Chondrocyte (in vitro differentiated cells): ENCODE measurements at regions not wholly inside any gene's neighbourhood (a gene's known extent, or its start where the extent isn't known, plus 50 kb on each side); places are given as distances from the start of the nearest gene placed in this dataset.
A peak's percentile ranks its signal among the peaks of the same experiment; 100 is the strongest.
"Not testable (repeated sequence)": the region's sequence is repeated elsewhere in the genome, so short reads cannot be mapped to it uniquely, and the experiment has no call there.

ENCODE experiments used
- DNase-seq: peaks from one replicate; pipeline ENCODE4 v3.0.0; 2021; ENCODE audit warnings: mixed read lengths, low spot score
- H3K27ac Mint-ChIP-seq: one replicate; pipeline ENCODE4 v1.8.0; 2021; ENCODE audit warnings: mild to moderate bottlenecking, moderate library complexity, mixed read lengths; ENCODE audit not compliant: unreplicated experiment
- H3K27me3 Mint-ChIP-seq: 2 replicates; pipeline ENCODE4 v1.8.0; 2021; ENCODE audit warnings: low read depth, mixed read lengths
- H3K36me3 Mint-ChIP-seq: 2 replicates; pipeline ENCODE4 v1.8.0; 2021; ENCODE audit warnings: low read depth, mixed read lengths
- H3K4me1 Mint-ChIP-seq: 2 replicates; pipeline ENCODE4 v1.8.0; 2021; ENCODE audit warnings: low read depth, mild to moderate bottlenecking, mixed read lengths
- H3K4me3 Mint-ChIP-seq: one replicate; pipeline ENCODE4 v1.8.0; 2021; ENCODE audit warnings: mild to moderate bottlenecking, moderate library complexity, mixed read lengths; ENCODE audit not compliant: unreplicated experiment
- H3K9me3 Mint-ChIP-seq: 2 replicates; pipeline ENCODE4 v1.8.0; 2021; ENCODE audit warnings: low read depth, mixed read lengths

DNA sequence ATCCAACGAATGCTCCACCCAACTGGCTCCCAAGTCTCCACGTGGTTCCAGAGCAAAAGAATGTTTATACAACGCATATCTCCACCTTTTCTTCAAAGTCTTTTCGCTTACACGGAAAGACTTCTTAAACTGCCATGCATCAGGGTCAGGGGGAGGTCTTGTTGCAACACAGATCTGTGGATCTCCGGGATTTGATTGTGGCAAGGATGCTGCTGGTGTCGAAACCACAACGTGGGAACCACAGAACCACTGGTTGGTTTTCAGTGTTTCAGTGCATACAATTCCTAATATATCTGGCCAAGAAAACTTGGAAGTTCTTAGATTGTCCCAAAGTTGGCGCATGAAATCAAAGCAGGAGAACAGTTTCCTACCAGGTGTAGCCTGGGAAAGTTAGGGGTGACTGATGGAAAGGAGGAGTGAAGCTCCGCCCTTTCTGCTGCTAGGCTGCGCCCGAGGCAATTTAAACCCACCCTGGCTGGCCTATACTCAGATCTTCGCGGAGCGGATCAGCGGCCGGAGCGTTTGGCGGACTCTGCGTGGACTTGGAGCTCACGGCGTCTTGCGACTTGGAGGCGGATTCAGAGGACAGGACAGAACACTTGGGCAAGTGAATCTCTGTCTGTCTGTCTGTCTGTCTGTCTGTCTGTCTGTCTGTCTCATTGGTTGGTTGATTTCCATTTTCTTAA lies 334.8 kb downstream of the CWH43 start:
- not testable (repeated sequence) for H3K27ac Mint-ChIP-seq, H3K27me3 Mint-ChIP-seq, H3K4me1 Mint-ChIP-seq, DNase-seq, H3K36me3 Mint-ChIP-seq, H3K4me3 Mint-ChIP-seq
- H3K9me3 Mint-ChIP-seq, result peaks cover 23% of the 10 kb centered on the region

DNA sequence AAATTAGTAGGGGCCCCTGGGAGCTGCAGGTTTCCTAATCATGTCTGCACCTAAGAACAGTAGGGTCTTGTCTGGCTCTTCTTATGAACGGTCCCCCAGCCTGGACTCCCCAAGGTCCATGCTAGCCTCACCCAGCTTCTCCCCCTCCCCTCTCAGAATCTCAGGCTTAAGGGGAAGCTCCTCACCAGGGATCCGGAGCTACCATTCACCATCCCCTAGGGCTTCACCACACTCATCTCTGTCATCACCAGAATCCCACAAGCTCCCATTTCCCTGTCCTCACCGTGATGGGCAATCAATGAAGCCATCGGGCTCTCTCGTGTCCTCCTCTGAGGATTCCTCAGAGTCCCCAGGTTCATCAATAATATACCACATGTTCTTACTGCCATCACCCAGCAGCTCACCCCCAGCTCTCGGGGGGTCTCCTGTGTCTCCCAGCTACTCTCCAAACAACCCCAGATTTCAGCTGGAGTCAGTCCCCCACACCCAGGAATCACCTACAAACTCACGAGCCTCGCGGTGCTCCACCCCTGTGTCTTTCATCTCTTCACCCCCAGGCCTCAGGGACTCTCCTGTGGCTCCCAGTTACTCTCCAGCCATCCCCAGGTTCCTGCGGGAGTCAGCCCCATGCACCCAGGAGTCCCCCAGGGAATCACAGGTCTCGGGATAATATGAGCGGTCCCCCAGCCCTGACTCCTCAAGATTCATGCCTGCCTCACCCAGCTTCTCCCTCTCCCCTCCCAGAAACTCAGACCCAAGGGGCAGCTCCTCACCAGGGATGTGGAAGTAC lies 335.6 kb downstream of the CWH43 start:
- H3K27me3 Mint-ChIP-seq, H3K4me1 Mint-ChIP-seq, H3K4me3 Mint-ChIP-seq, H3K27ac Mint-ChIP-seq, H3K36me3 Mint-ChIP-seq: not testable (repeated sequence)
- H3K9me3 Mint-ChIP-seq, result peaks cover 20% of the 10 kb centered on the region
- peak; percentile 72 for DNase-seq

DNA sequence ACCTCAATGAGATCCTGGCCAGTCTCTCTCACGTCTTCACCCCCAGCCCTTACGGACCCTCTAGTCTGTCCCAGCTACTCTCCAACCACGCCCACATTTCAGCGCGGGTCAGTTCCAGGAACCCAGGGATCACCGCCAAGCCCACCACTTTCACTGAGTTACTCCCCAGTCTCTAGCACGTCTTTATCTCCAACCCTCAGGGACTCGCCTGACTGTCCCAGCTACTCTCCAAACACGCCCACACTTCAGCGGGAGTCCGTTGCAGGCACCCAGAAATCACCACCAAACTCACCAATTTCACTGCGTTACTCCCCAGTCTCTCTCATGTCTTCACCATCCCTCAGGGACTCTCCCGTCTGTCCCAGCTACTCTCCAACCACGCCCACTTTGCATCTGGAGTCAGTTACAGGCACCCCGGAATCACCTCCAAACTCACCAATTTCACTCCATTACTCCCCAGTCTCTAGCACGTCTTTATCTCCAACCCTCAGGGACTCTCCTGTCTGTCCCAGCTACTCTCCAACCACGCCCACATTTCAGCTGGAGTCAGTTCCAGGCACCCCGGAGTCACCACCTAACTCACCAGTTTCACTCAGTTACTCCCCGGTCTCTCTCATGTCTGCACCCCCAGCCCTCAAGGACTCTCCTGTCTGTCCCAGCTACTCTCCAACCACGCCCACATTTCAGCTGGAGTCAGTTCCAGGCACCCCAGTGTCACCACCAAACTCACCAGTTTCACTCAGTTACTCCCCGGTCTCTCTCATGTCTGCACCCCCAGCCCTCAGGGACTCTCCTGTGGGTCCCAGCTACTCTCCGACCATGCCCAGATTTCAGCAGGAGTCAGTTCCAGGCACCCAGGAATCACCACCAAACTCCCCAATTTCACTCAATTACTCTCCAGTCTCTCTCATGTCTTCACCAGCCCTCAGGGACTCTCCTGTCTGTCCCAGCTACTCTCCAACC lies 336.8 kb downstream of the CWH43 start:
- not testable (repeated sequence) for H3K27ac Mint-ChIP-seq, H3K27me3 Mint-ChIP-seq, H3K36me3 Mint-ChIP-seq, H3K4me3 Mint-ChIP-seq, H3K4me1 Mint-ChIP-seq
- peaks cover 20% of the 10 kb centered on the region for H3K9me3 Mint-ChIP-seq
- peak; percentile 93 for DNase-seq

DNA sequence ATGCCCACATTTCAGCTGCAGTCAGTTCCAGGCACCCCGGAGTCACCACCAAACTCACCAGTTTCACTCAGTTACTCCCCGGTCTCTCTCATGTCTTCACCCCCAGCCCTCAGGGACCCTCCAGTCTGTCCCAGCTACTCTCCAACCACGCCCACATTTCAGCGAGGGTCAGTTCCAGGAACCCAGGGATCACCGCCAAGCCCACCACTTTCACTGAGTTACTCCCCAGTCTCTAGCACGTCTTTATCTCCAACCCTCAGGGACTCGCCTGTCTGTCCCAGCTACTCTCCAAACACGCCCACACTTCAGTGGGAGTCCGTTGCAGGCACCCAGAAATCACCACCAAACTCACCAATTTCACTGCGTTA lies 337.5 kb downstream of the CWH43 start:
- H3K36me3 Mint-ChIP-seq, H3K27ac Mint-ChIP-seq, H3K4me1 Mint-ChIP-seq, H3K4me3 Mint-ChIP-seq, H3K27me3 Mint-ChIP-seq: not testable (repeated sequence)
- peak; percentile 96 for DNase-seq
- H3K9me3 Mint-ChIP-seq, result peaks cover 20% of the 10 kb centered on the region
